GM18858 (cell line): ENCODE measurements at regions not wholly inside any gene's neighbourhood (a gene's known extent, or its start where the extent isn't known, plus 50 kb on each side); places are given as distances from the start of the nearest gene placed in this dataset.
"Not testable (repeated sequence)": the region's sequence is repeated elsewhere in the genome, so short reads cannot be mapped to it uniquely, and the experiment has no call there.

ENCODE experiments used
- ATAC-seq: cut with Tn5 transposase; IDR thresholded peaks from one replicate; pipeline ENCODE4 v1.9.1; 2021; ENCODE audit not compliant: unreplicated experiment

GRCh38 chr12:24679126-24679525 lies 269.8 kb downstream of the BCAT1 start:
- no peak for ATAC-seq

DNA sequence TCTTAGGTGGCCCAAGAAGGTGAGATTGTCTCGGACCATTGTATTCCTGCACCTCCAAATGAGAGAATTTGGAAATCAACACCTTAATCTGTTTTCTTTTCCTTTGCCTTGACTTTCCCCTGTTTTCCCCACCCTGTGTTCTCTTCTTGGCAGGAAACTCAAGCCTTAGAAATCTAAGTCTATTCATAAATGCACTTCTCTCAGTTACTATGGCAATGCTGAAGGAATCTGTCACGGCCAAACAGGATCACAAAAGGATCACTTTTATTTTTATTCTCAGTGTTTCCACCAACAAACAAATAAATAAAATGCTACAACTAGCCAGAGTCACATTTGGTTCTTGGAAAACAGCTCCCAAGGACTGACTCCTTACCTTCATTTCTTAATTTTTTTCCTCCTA lies 270.5 kb downstream of the BCAT1 start:
- ATAC-seq, result no peak

DNA sequence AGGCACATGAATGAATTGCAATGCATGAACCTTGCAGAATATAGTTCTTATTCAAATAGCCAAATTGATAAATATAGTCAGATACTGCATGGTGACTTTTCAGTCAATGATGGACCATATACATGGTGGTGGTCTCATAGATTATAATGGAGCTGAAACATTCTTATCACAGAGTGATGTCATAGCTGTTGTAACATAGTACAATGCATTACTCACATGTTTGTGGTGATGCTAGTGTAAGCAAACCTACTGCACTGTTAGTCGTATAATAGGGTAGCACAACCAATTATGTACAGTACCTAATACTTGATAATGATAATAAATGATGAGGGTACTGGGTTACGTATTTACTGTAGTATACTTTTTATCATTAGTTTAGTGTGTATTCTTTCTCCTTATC lies 280.3 kb downstream of the BCAT1 start:
- ATAC-seq, result no peak

DNA sequence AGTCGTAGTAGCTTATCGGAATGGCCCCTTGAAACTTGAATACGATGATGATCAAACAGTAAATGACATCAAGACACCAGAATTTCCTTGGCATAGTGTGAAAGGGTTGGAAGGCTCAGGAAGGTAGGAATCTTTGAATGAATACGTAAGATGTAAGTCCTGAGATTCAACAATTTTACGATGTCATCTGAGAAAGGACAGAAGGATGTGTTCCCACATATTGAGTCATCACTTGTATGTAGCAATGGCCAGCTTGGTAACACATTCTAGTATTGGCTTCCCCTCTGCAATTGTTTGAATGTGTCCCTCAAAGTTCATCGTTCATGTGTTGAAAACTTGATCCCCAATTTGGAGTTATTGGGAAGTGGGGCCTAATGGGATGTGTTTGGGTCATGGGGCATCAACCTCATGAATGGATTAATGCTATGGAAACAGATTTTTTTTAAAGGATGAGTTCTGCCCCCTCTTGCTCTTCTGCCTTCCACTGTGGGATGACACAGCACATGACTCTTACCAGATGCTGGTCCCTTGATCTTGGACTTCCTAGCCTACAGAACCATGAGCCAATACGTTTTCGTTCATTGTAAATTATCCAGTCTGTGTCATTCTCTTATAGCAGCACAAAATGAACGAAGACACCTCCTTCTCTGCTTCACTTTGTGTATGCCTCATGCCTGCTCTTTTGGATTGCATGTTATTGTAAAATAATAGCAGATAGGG lies 284.6 kb downstream of the BCAT1 start:
- ATAC-seq, result no peak

DNA sequence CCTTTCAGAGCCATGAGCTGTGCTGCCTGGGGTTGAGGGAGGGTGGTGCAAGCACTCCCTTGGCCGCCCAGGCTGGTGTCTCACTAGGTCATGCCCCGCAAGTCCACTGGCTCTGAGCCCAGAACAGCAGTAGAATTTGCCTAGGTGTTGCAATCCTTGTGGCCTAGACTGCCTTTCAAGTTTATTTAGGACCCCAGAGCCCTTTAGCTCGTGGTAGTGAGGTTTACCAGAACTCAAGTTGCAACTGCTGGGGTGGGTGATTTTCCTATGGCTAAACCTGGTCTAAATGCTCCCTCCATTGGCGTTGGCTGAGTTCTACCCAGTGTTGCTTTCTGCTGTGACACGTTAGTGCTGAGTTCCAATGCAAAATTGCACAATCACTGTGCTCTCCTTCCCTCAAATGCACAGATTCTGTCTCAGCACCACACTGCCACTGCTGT lies 287.2 kb downstream of the BCAT1 start:
- no peak for ATAC-seq

DNA sequence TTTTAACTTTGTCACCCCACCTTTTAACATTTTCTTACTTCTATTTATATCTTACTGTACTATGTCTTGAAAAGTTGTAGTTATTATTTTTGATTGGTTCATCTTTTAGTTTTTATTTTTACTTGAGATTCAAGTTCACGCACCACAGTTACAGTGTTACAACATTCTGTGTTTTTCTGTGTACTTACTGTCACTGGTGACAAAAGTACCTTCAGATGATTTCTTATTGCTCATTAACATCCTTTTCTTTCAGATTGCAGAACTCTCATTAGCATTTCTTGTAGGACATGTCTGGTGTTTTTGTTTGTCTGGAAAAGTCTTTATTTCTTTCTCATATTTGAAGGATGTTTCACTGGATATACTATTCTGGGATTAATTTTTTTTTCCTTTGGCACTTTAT lies 289.9 kb downstream of the BCAT1 start:
- ATAC-seq, result no peak

DNA sequence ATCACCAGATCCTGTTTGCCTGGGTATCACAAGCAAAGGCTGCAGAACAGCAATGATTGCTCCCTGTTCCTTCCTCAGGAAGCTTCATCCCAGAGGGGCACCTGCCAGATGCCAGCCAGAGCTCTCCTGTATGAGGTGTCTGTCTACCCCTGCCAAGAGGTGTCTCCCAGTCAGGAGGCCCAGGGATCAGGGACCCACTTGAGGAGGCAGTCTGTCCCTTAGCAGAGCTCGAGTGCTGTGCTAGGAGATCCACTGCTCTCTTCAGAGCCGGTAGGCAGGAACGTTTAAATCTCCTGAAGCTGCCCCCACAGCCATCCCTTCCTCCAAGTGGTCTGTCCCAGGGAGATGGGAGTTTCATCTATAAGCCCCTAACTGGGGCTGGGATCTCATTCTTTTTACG lies 294.6 kb downstream of the BCAT1 start:
- not testable (repeated sequence) for ATAC-seq

GRCh38 chr12:24649634-24650033 lies 299.3 kb downstream of the BCAT1 start:
- no peak for ATAC-seq

DNA sequence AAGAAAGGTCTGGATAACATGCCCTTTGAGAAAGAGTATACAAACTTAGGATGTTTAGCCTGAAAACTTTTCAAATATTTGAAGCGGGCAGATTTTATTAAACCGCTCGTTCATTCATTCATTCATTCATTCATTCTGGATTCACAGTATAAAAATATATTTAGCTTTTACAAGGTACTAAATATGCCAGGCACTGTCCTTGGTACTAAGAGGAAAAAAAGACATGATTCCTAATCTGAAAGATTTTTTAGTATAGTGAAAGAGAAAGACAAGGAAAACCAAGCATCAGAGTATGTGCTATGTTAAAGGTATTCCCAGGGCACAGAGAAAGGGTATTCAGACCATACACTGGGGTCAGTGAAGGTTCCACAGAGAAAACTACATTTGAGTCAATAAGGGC lies 299.7 kb downstream of the BCAT1 start:
- no peak for ATAC-seq

DNA sequence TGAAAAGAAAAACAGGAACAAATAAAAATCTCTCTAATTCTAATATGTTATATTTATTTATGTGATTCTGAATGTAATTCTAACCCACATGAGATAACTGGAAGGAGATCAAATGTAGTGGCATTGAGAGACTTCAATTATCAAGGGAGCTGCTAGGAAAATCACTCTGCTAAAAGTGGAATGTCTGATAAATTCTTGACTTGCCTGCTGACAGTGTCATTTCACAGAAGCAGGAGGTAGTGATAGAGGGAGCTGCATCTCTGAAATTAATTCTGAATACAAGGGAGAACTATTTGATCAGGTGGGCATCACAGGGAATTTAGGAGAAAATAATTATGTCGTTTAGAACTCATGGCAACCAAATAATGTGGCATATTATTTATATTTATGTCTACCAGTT lies 303.6 kb downstream of the BCAT1 start:
- ATAC-seq, result no peak

GRCh38 chr12:24643120-24644119 lies 305.5 kb downstream of the BCAT1 start:
- ATAC-seq, result no peak

- ATAC-seq, result no peak
Measured at GRCh38 chr12:24639641-24640040, 309.3 kb downstream of the BCAT1 start.

DNA sequence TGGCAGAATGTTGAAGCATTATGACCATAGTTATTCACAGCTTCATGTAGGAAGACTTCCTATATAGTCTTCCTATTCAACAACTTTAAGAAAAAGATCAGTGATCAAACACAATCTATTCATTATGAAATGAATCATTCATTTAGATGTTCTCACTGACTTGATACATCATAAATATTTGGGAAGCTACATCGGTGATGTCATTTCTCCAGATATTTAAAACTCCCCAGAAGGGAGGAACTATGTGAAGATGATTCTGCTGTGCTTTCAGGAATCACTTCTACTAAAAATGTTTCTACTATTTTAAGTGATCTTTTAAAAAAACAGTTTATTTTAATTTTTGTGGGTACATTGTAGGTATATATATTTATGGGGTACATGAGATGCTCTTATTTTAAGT lies 316.4 kb downstream of the BCAT1 start:
- no peak for ATAC-seq

- no peak for ATAC-seq
Measured at GRCh38 chr12:24631676-24632426, 317.1 kb downstream of the BCAT1 start.

DNA sequence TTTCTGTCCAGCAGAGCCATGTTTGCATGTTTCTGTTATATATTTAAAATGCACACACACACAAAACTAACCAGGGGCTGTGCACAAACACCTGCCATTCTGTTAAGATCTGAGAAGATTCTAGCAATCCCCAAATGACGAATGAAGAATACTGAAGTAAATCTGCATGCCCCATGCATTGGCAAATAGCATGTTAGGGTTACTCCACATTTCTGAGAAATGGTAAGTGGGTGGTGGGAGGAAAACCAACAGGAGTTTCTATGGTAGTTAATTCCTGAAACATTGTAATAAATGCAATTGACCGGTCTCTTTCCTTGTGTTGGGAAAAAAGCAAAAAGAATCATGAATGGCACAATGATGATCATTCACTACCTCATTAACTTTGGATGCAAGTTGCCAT lies 318.0 kb downstream of the BCAT1 start:
- ATAC-seq, result no peak

DNA sequence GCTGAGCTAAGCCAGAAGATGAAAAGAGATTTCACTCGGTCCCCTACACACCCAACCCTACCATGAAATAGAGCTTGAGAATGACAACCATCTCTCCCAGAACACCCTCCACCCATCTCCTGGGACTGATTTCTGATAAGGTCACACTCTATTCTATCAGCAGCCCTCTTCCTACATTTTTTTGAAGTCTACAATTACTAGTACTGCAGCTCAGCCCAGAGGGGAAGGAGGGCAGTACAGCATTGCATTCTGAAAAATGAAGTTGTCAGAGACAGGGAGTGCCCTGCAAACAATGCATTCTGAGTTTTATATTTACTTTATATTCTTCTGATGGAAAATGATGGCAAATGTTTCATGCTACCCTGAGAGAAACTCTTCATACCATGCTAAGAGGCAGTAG lies 318.5 kb downstream of the BCAT1 start:
- ATAC-seq, result no peak

GRCh38 chr12:24625103-24625502 lies 323.8 kb downstream of the BCAT1 start:
- ATAC-seq, result no peak

DNA sequence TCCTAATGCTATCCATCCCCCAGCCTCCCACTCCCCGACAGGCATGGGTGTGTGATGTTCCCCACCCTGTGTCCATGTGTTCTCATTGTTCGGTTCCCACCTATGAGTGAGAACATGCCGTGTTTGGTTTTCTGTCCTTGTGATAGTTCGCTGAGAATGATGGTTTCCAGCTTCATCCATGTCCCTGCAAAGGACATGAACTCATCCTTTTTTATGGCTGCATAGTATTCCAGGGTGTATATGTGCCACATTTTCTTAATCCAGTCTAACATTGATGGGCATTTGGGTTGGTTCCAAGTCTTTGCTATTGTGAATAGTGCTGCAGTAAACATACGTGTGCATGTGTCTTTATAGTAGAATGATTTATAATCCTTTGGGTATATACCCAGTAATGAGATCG lies 328.9 kb downstream of the BCAT1 start:
- ATAC-seq, result not testable (repeated sequence)

DNA sequence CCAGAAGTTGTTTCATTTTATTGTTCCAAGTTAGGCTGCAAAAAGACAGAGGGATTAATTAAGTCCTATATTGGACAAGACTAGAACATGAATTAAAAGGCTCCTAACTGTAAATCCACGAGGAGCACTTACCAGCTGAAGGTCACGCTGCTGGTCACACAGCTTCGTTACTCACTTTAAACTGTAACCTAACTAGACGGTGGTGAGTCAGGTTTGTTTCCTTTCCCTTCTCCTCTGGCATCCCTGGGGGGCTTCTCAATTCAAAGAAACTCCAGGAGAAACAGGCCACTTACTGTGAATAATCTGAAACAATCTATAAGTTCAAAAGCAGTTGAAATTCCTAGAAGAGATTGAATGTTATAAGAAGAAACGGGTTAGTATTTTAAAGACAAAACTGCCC lies 331.4 kb downstream of the BCAT1 start:
- ATAC-seq, result no peak

DNA sequence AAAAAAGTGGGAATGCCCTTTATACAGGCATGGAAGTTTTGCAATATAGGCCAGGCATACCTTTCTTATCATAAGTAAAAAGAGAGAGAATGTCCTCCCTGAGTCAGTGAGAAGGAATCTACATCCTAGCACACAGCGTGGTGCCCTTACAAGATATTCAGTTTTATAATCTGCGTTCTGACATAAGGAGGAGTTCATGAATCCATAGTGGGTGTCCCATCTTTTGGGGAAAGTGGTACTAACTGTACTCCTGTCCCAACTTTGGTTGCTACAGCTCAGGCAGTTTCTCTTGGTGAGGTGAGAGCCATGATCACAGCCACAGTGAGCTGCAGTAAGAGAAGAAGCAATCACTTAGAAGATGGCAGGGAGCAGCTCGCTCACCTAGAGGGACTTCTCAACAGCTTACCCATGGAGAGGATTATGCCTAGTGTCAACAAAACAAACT lies 332.9 kb downstream of the BCAT1 start:
- ATAC-seq, result no peak

DNA sequence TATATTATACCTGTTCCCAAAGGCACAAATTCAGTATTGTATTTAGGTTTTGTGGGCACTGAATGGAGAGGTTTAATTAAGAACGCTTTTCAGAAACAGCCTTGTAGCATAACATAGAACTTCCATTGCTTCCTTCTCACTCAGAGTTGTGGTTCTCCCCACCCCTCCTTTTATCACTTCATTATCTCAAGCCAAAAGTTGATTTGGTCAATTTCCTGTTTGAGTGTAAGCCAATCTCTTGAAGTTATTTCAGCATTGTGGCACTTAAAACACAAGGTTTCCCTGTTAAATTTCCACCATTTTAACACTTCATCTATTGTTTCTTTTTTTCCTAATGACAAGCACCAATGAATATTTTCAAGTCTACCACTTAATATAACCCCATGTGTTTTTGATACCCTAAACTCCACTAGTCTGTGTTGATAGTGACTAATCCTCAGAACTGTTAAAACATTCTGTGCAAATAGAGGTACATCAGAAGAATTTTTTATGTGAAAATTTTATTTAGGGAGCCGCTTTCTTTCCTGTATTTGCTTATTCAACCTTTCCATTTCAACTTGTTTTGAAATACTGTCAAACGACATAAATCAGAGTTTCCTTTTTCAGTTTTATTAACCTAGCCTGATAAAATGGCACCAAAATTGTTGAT lies 340.1 kb downstream of the BCAT1 start:
- ATAC-seq, result no peak
